Sigmoid colon (tissue), 3 donors: ENCODE measurements at regions not wholly inside any gene's neighbourhood (a gene's known extent, or its start where the extent isn't known, plus 50 kb on each side); places are given as distances from the start of the nearest gene placed in this dataset.

Experiments used
- POLR2A ChIP-seq, 2 donors: fragments of 450-650 bp; IDR thresholded peaks; one replicate each; pipeline ENCODE4 v1.6.1; 2016; ENCODE audit warnings: antibody characterized with exemption in 2 of 2, mild to moderate bottlenecking in 2 of 2, moderate library complexity in 2 of 2
- TF ChIP-seq, protein P1 (sequence below), 4 experiments: fragments of 450-650 bp in 3 of 4; fragments of 200-600 bp in 1 of 4; IDR thresholded peaks; one replicate each; pipeline ENCODE4 v1.5.1; 2016 to 2019; ENCODE audit warnings: antibody characterized with exemption in 4 of 4, mild to moderate bottlenecking in 3 of 4, moderate library complexity in 2 of 4

DNA sequence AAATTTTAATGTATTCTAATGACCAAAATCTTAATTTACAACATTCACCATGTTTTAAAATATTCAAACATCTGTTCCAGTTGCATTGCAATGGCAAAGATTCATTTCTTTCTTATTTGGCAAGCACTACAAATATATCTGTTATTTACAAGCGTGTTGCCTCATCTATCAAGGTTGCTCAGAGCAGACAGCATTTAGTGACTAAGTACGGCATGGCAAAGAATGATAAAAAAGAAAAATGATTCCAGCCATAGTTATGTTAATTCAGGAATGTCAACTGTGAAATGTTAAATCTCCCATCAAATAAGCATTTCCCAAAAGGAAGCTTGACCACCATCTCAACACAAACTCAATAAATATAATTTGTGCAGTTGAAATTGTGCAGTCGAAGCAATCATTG lies 312.1 kb downstream of the SEC23A start:
- no peak for TF ChIP-seq POLR2A (IDR thresholded peaks at IDR 0.05)
- TF ChIP-seq, protein P1, sequence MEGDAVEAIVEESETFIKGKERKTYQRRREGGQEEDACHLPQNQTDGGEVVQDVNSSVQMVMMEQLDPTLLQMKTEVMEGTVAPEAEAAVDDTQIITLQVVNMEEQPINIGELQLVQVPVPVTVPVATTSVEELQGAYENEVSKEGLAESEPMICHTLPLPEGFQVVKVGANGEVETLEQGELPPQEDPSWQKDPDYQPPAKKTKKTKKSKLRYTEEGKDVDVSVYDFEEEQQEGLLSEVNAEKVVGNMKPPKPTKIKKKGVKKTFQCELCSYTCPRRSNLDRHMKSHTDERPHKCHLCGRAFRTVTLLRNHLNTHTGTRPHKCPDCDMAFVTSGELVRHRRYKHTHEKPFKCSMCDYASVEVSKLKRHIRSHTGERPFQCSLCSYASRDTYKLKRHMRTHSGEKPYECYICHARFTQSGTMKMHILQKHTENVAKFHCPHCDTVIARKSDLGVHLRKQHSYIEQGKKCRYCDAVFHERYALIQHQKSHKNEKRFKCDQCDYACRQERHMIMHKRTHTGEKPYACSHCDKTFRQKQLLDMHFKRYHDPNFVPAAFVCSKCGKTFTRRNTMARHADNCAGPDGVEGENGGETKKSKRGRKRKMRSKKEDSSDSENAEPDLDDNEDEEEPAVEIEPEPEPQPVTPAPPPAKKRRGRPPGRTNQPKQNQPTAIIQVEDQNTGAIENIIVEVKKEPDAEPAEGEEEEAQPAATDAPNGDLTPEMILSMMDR (IDR thresholded peaks at IDR 0.05) = no peak
